AG09319 (cell line): ENCODE measurements at regions not wholly inside any gene's neighbourhood (a gene's known extent, or its start where the extent isn't known, plus 50 kb on each side); places are given as distances from the start of the nearest gene placed in this dataset.

Source experiments
- DNase-seq: peaks from one replicate; pipeline ENCODE4 v3.0.0-alpha.2; 2010; ENCODE audit warnings: low read depth; ENCODE audit errors: extremely low read depth
- CTCF ChIP-seq: IDR thresholded peaks from 2 replicates; pipeline ENCODE4 v1.5.1; 2011; ENCODE audit warnings: low read depth, mild to moderate bottlenecking, inconsistent platforms, low read length, moderate library complexity

GRCh38 chr1:218817691-218818465 lies 355.8 kb upstream of the LYPLAL1 start:
- no peak for DNase-seq
- TF ChIP-seq CTCF = no peak

- DNase-seq = peak; percentile 63
- TF ChIP-seq CTCF = no peak
Measured at GRCh38 chr1:218823291-218823900, 350.3 kb upstream of the LYPLAL1 start.

- no peak for TF ChIP-seq CTCF
- no peak for DNase-seq
Measured at GRCh38 chr1:218827486-218827885, 346.2 kb upstream of the LYPLAL1 start.

GRCh38 chr1:218828125-218828650 lies 345.5 kb upstream of the LYPLAL1 start:
- TF ChIP-seq CTCF = no peak
- no peak for DNase-seq

GRCh38 chr1:218829097-218829496 lies 344.6 kb upstream of the LYPLAL1 start:
- no peak for TF ChIP-seq CTCF
- DNase-seq = no peak

GRCh38 chr1:218835609-218836008 lies 338.1 kb upstream of the LYPLAL1 start:
- DNase-seq = no peak
- TF ChIP-seq CTCF = no peak

- no peak for DNase-seq
- TF ChIP-seq CTCF = no peak
Measured at GRCh38 chr1:218836264-218836663, 337.4 kb upstream of the LYPLAL1 start.
